A549 (cell line): ENCODE measurements at regions not wholly inside any gene's neighbourhood (a gene's known extent, or its start where the extent isn't known, plus 50 kb on each side); places are given as distances from the start of the nearest gene placed in this dataset.

Experiments
- BHLHE40 ChIP-seq: IDR thresholded peaks from 2 replicates; pipeline ENCODE4 v1.6.1; 2012; ENCODE audit warnings: low read depth, low read length, inconsistent platforms
- CHD4 ChIP-seq: fragments of 200-600 bp; sonication (generic); IDR thresholded peaks from 2 replicates; pipeline ENCODE4 v1.6.1; 2016; ENCODE audit warnings: antibody characterized with exemption, mild to moderate bottlenecking, borderline replicate concordance
- CTCF ChIP-seq: fragments of >200 bp; sonication (Bioruptor Twin); formaldehyde crosslinking; IDR thresholded peaks from 3 replicates; pipeline ENCODE4 v1.5.1; 2016
- EP300 ChIP-seq, 2 experiments: fragments of >200 bp; sonication (Bioruptor Twin); formaldehyde crosslinking; IDR thresholded peaks; 2 replicates in 1 of 2; 3 replicates in 1 of 2; pipeline ENCODE4 v1.6.1; 2016 to 2017
- GATA3 ChIP-seq: IDR thresholded peaks from 2 replicates; pipeline ENCODE4 v1.6.1; 2012; ENCODE audit warnings: borderline replicate concordance
- JUNB ChIP-seq: fragments of >200 bp; sonication (Bioruptor Twin); formaldehyde crosslinking; IDR thresholded peaks from 2 replicates; pipeline ENCODE4 v1.6.1; 2016
- MYC ChIP-seq: IDR thresholded peaks from 2 replicates; pipeline ENCODE4 v1.6.1; 2012; ENCODE audit warnings: mild to moderate bottlenecking, inconsistent platforms, low read length, improper control_type of control experiment, borderline replicate concordance
- NR3C1 ChIP-seq: fragments of >200 bp; sonication (Bioruptor Twin); formaldehyde crosslinking; IDR thresholded peaks from 3 replicates; pipeline ENCODE4 v1.6.1; 2017
- POLR2A ChIP-seq: IDR thresholded peaks from 2 replicates; pipeline ENCODE4 v1.6.1; 2012; ENCODE audit warnings: mild to moderate bottlenecking, low read length
- RFX5 ChIP-seq: fragments of 450-650 bp; IDR thresholded peaks from 2 replicates; pipeline ENCODE4 v1.7.1; 2014; ENCODE audit warnings: antibody characterized with exemption, mild to moderate bottlenecking, moderate library complexity
- SMC3 ChIP-seq: fragments of >200 bp; sonication (Bioruptor Twin); formaldehyde crosslinking; IDR thresholded peaks from 3 replicates; pipeline ENCODE4 v1.6.1; 2018; ENCODE audit warnings: inconsistent platforms
- SREBF2 ChIP-seq: fragments of 450-650 bp; IDR thresholded peaks from 2 replicates; pipeline ENCODE4 v1.6.1; 2014; ENCODE audit warnings: mild to moderate bottlenecking, moderate library complexity
- ZC3H11A ChIP-seq: fragments of 450-650 bp; IDR thresholded peaks from 2 replicates; pipeline ENCODE4 v1.6.1; 2014; ENCODE audit warnings: antibody characterized with exemption, mild to moderate bottlenecking
- ZFP36 ChIP-seq: fragments of 450-650 bp; IDR thresholded peaks from 2 replicates; pipeline ENCODE4 v1.6.1; 2014; ENCODE audit warnings: borderline replicate concordance; ENCODE audit not compliant: partially characterized antibody

- TF ChIP-seq CTCF, result no peak
- no peak for TF ChIP-seq NR3C1
- no peak for TF ChIP-seq MYC
- TF ChIP-seq SMC3, result no peak
- no peak for TF ChIP-seq ZFP36
- no peak for TF ChIP-seq SREBF2
- no peak for TF ChIP-seq EP300 (IDR thresholded peaks at IDR 0.05)
- no peak for TF ChIP-seq POLR2A
- TF ChIP-seq RFX5, result no peak
- no peak for TF ChIP-seq ZC3H11A
- no peak for TF ChIP-seq JUNB
- no peak for TF ChIP-seq CHD4
- TF ChIP-seq GATA3, result no peak
- no peak for TF ChIP-seq BHLHE40
Observed at GRCh38 chr3:181486141-181486885, 225.4 kb upstream of the SOX2 start.
